ENCODE measurements at regions not wholly inside any gene's neighbourhood (a gene's known extent, or its start where the extent isn't known, plus 50 kb on each side); places are given as distances from the start of the nearest gene placed in this dataset.

GRCh38 chr3:98259-98654 is 98.3 kb upstream of the CHL1 start:
- H3K27ac ChIP-seq: no peak overlapping the region
- TF ChIP-seq, protein P1, sequence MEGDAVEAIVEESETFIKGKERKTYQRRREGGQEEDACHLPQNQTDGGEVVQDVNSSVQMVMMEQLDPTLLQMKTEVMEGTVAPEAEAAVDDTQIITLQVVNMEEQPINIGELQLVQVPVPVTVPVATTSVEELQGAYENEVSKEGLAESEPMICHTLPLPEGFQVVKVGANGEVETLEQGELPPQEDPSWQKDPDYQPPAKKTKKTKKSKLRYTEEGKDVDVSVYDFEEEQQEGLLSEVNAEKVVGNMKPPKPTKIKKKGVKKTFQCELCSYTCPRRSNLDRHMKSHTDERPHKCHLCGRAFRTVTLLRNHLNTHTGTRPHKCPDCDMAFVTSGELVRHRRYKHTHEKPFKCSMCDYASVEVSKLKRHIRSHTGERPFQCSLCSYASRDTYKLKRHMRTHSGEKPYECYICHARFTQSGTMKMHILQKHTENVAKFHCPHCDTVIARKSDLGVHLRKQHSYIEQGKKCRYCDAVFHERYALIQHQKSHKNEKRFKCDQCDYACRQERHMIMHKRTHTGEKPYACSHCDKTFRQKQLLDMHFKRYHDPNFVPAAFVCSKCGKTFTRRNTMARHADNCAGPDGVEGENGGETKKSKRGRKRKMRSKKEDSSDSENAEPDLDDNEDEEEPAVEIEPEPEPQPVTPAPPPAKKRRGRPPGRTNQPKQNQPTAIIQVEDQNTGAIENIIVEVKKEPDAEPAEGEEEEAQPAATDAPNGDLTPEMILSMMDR (IDR thresholded peaks at IDR 0.05): no peak
- TF ChIP-seq ZFX (IDR thresholded peaks at IDR 0.05; ENCODE audit: borderline replicate concordance): no peak

DNA sequence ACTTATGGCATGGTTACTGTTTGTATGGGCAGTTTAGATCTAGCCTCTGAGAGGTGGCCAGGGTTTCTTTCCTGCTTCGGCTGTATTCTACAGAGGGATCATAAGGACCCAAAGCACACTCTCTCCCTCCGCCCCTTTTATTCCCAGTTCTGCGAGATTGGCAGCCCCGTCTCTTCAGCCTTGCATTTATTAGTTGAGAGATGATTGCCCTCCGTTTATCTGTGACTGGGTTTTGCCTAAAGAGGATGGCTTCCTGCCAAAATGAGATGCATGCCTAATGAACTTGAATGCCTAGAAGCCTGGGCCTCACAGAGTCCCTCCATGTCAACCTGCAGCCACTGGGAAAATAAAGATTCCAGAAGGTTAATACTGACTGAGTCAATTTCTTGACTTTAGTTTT is 97.1 kb upstream of the CHL1 start:
- H3K27ac ChIP-seq: no peak overlapping the region
- TF ChIP-seq, protein P1 (IDR thresholded peaks at IDR 0.05): no peak
- TF ChIP-seq ZFX (IDR thresholded peaks at IDR 0.05; ENCODE audit: borderline replicate concordance): no peak

DNA sequence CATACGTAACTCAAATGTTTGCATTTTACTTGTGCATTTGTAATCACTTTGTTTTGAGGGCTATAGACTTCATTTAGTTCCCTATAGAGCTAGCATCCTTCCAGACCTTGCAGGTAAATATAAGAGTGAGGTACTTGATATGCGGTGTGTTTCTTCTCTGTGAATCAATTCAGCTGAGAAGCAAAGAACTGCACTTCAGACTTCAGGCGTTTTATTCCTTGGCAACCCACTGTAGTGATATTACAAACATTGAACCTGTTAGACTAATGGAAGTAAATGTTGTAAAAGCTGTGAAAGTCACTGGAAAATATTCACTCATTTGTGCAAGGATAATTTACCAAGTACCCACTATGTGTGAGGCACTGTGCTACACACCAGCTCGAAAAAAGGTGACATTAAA is 94.1 kb upstream of the CHL1 start:
- TF ChIP-seq, protein P1 (IDR thresholded peaks at IDR 0.05): no peak
- no peak for TF ChIP-seq ZFX (IDR thresholded peaks at IDR 0.05; ENCODE audit: borderline replicate concordance)
- no peak overlapping the region for H3K27ac ChIP-seq

- no peak overlapping the region for H3K27ac ChIP-seq
- no peak for TF ChIP-seq ZFX (IDR thresholded peaks at IDR 0.05; ENCODE audit: borderline replicate concordance)
- TF ChIP-seq, protein P1 (IDR thresholded peaks at IDR 0.05): no peak
Observed at GRCh38 chr3:103991-104390, 92.6 kb upstream of the CHL1 start.

DNA sequence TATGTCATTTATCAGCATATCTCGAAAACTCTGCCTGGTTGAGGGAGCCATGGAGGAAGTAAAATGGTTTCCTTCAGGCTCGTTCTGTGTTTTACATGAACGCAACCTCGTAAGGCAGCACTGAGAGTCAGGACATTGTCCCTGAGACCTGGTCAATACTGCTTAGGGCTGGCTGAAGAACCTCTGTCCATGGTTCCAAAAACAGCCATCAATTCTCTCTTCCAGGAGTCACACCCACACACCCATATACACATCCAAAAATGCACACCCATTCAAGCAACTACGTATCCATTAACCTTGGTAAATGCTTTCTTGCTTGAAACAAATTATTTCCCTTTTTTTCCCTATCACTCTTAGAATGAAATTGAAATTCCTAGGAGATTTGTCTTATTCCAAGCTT is 91.0 kb upstream of the CHL1 start:
- no peak overlapping the region for H3K27ac ChIP-seq
- TF ChIP-seq ZFX (IDR thresholded peaks at IDR 0.05; ENCODE audit: borderline replicate concordance): no peak
- TF ChIP-seq, protein P1 (IDR thresholded peaks at IDR 0.05): no peak

DNA sequence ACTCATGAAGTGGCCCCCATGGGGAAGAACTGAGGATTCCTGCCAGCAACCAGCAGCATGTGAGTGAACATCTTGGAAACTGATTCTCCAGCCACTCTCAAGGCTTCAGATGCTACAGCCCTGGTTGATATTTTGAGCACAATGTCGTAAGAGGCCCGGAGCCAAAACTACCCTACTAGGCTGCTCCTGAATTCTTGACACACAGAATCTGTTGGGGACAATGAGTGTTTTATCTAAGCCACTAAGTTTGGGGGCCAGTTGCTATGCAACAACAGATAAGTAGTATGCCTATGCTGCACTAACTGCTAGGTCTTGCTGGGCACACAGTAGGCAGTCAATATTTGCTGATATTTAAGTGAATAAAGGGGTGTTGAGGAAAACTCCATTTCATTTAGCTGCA is 89.9 kb upstream of the CHL1 start:
- TF ChIP-seq, protein P1 (IDR thresholded peaks at IDR 0.05): no peak
- TF ChIP-seq ZFX (IDR thresholded peaks at IDR 0.05; ENCODE audit: borderline replicate concordance): no peak
- no peak overlapping the region for H3K27ac ChIP-seq

GRCh38 chr3:111143-112069 is 85.2 kb upstream of the CHL1 start:
- TF ChIP-seq, protein P1 (IDR thresholded peaks at IDR 0.05): no peak
- no peak for TF ChIP-seq ZFX (IDR thresholded peaks at IDR 0.05; ENCODE audit: borderline replicate concordance)
- H3K27ac ChIP-seq: no peak overlapping the region
